IMR-90 (cell line): ENCODE measurements at regions not wholly inside any gene's neighbourhood (a gene's known extent, or its start where the extent isn't known, plus 50 kb on each side); places are given as distances from the start of the nearest gene placed in this dataset.

Experiments
- ATAC-seq: fragments of 200-7000 bp; cut with Tn5 transposase; 2 replicates; pipeline ENCODE4 v1.9.1; 2020; ENCODE audit warnings: low read depth, mild to moderate bottlenecking, moderate library complexity
- BruUV-seq: library from RNA; stranded (reverse); fragments of 400-500 nt; replicated peaks from 2 replicates; lab custom pipeline; 2021; lab: Mats Ljungman, UMichigan
- CTCF ChIA-PET: fragments of 300-600 bp; formaldehyde crosslinking; extraction: SDS; loops from one replicate; lab custom pipeline; 2021; ENCODE audit warnings: antibody characterized with exemption; lab: Yijun Ruan, JAX
- POLR2A ChIA-PET: fragments of 300-600 bp; sonication (Branson Sonifier 250); formaldehyde crosslinking; loops from one replicate; lab custom pipeline; 2022; ENCODE audit warnings: antibody characterized with exemption; ENCODE audit not compliant: unreplicated experiment; lab: Charles Lee
- DNase-seq: peaks from one replicate; pipeline ENCODE4 v3.0.0; 2013
- H2AFZ ChIP-seq: replicated peaks from 2 replicates; pipeline ENCODE3; 2013; ENCODE audit warnings: low read length, mild to moderate bottlenecking; ENCODE audit not compliant: poor library complexity
- H2AK5ac ChIP-seq: 2 replicates; pipeline ENCODE4 v1.6.1; 2013; ENCODE audit warnings: low read depth, low read length, inconsistent platforms
- H2AK9ac ChIP-seq: replicated peaks from 2 replicates; pipeline ENCODE3; 2013; ENCODE audit warnings: mild to moderate bottlenecking, low read depth, low read length, moderate library complexity; ENCODE audit not compliant: poor library complexity
- H2BK120ac ChIP-seq: 2 replicates; pipeline ENCODE4 v1.6.1; 2013; ENCODE audit warnings: low read depth, low read length, inconsistent platforms
- H2BK15ac ChIP-seq: 3 replicates; pipeline ENCODE4 v1.6.1; 2013; ENCODE audit warnings: low read depth, low read length, inconsistent platforms
- H2BK20ac ChIP-seq: 2 replicates; pipeline ENCODE4 v1.6.1; 2013; ENCODE audit warnings: low read depth, mild to moderate bottlenecking, inconsistent platforms, low read length, moderate library complexity
- H2BK5ac ChIP-seq: 2 replicates; pipeline ENCODE4 v1.6.1; 2013; ENCODE audit warnings: mild to moderate bottlenecking, low read depth, low read length, inconsistent platforms; ENCODE audit not compliant: poor library complexity, severe bottlenecking
- H3K14ac ChIP-seq: replicated peaks from 2 replicates; pipeline ENCODE4 v1.6.1; 2013; ENCODE audit warnings: low read depth, low read length, inconsistent platforms
- H3K18ac ChIP-seq: 2 replicates; pipeline ENCODE4 v1.6.1; 2013; ENCODE audit warnings: low read depth, low read length, control low read depth
- H3K23ac ChIP-seq: 2 replicates; pipeline ENCODE4 v1.6.1; 2013; ENCODE audit warnings: low read depth, low read length, inconsistent platforms
- H3K27ac ChIP-seq: 2 replicates; pipeline ENCODE4 v1.5.1; 2013; ENCODE audit warnings: mild to moderate bottlenecking, control low read depth, low read length; ENCODE audit not compliant: insufficient read depth
- H3K27me3 ChIP-seq: 2 replicates; pipeline ENCODE4 v1.6.1; 2013; ENCODE audit warnings: low read length; ENCODE audit not compliant: control insufficient read depth, insufficient read depth
- H3K36me3 ChIP-seq: 2 replicates; pipeline ENCODE4 v1.6.1; 2013; ENCODE audit warnings: low read length, mixed read lengths; ENCODE audit not compliant: control insufficient read depth, insufficient read depth
- H3K4ac ChIP-seq: 2 replicates; pipeline ENCODE4 v1.6.1; 2013; ENCODE audit warnings: low read depth, low read length, inconsistent platforms
- H3K4me1 ChIP-seq: 2 replicates; pipeline ENCODE4 v1.6.1; 2013; ENCODE audit warnings: low read length, mixed read lengths; ENCODE audit not compliant: control insufficient read depth, insufficient read depth
- H3K4me2 ChIP-seq: 2 replicates; pipeline ENCODE4 v1.6.1; 2013; ENCODE audit warnings: low read depth, mild to moderate bottlenecking, control low read depth, low read length, moderate library complexity
- H3K4me3 ChIP-seq: 2 replicates; pipeline ENCODE4 v1.5.1; 2013; ENCODE audit warnings: low read depth, mild to moderate bottlenecking, control low read depth, low read length, moderate library complexity; ENCODE audit not compliant: insufficient read depth
- H3K56ac ChIP-seq: 2 replicates; pipeline ENCODE4 v1.6.1; 2013; ENCODE audit warnings: low read length, inconsistent platforms; ENCODE audit not compliant: insufficient read depth; ENCODE audit errors: extremely low read depth
- H3K79me1 ChIP-seq, 2 experiments: 2 replicates each; pipeline ENCODE4 v1.6.1; 2013; ENCODE audit warnings: low read length in 2 of 2, inconsistent platforms in 1 of 2, low read depth in 1 of 2
- H3K9ac ChIP-seq: 2 replicates; pipeline ENCODE4 v1.6.1; 2013; ENCODE audit warnings: low read depth, low read length, control low read depth
- H3K9me1 ChIP-seq: 2 replicates; pipeline ENCODE4 v1.6.1; 2013; ENCODE audit warnings: low read length, inconsistent platforms; ENCODE audit not compliant: insufficient read depth
- H3K9me3 ChIP-seq: 2 replicates; pipeline ENCODE4 v1.6.1; 2013; ENCODE audit warnings: low read length; ENCODE audit not compliant: control insufficient read depth, insufficient read depth
- H4K20me1 ChIP-seq: 2 replicates; pipeline ENCODE4 v1.6.1; 2013; ENCODE audit warnings: low read length, inconsistent platforms; ENCODE audit not compliant: insufficient read depth
- H4K5ac ChIP-seq: 2 replicates; pipeline ENCODE4 v1.6.1; 2013; ENCODE audit warnings: mild to moderate bottlenecking, low read depth, low read length, control low read depth
- H4K8ac ChIP-seq, 2 experiments: 2 replicates each; pipeline ENCODE4 v1.6.1; 2013; ENCODE audit warnings: low read depth in 2 of 2, low read length in 2 of 2, control low read depth in 1 of 2, inconsistent platforms in 1 of 2
- H4K91ac ChIP-seq: 2 replicates; pipeline ENCODE4 v1.6.1; 2013; ENCODE audit warnings: low read depth, low read length, inconsistent platforms; ENCODE audit not compliant: insufficient read depth
- CEBPB ChIP-seq: IDR thresholded peaks from 2 replicates; pipeline ENCODE4 v1.6.1; 2012; ENCODE audit warnings: low read depth, low read length, improper control_type of control experiment
- CHD1 ChIP-seq: IDR thresholded peaks from 2 replicates; pipeline ENCODE4 v1.6.1; 2012; ENCODE audit warnings: low read depth, low read length, improper control_type of control experiment
- CTCF ChIP-seq: conservative IDR thresholded peaks from 2 replicates; pipeline ENCODE4 v1.5.1; 2012; ENCODE audit warnings: mild to moderate bottlenecking, low read depth, low read length, improper control_type of control experiment
- ELK1 ChIP-seq: fragments of 150-350 bp; IDR thresholded peaks from 2 replicates; pipeline ENCODE4 v1.6.1; 2016; ENCODE audit warnings: low read depth, mild to moderate bottlenecking, low read length, moderate library complexity, borderline replicate concordance
- FOS ChIP-seq: fragments of 150-350 bp; IDR thresholded peaks from 2 replicates; pipeline ENCODE4 v1.6.1; 2016; ENCODE audit warnings: low read depth, low read length
- MAFK ChIP-seq: IDR thresholded peaks from 2 replicates; pipeline ENCODE4 v1.6.1; 2012; ENCODE audit warnings: low read depth, low read length, improper control_type of control experiment
- MAZ ChIP-seq: IDR thresholded peaks from 2 replicates; pipeline ENCODE4 v1.6.1; 2012; ENCODE audit warnings: low read depth, mild to moderate bottlenecking, low read length, improper control_type of control experiment, moderate library complexity, borderline replicate concordance
- MXI1 ChIP-seq: IDR thresholded peaks from 2 replicates; pipeline ENCODE4 v1.6.1; 2012; ENCODE audit warnings: low read depth, mild to moderate bottlenecking, low read length, moderate library complexity, borderline replicate concordance
- NFE2L2 ChIP-seq: fragments of 150-350 bp; IDR thresholded peaks from 2 replicates; pipeline ENCODE4 v1.6.1; 2016; ENCODE audit warnings: low read depth, mild to moderate bottlenecking, low read length
- POLR2A ChIP-seq: IDR thresholded peaks from 2 replicates; pipeline ENCODE4 v1.6.1; 2012; ENCODE audit warnings: mild to moderate bottlenecking, low read depth, low read length
- RAD21 ChIP-seq: IDR thresholded peaks from 2 replicates; pipeline ENCODE4 v1.6.1; 2012; ENCODE audit warnings: low read length, improper control_type of control experiment
- RCOR1 ChIP-seq: IDR thresholded peaks from 2 replicates; pipeline ENCODE4 v1.6.1; 2012; ENCODE audit warnings: mild to moderate bottlenecking, low read length, improper control_type of control experiment; ENCODE audit not compliant: insufficient replicate concordance
- WGBS, 2 experiments: methylation state at CpG; one replicate each; pipeline versions ENCODE4 v1.1.5 to v1.1.7; 2013; ENCODE audit warnings: missing lambda C conversion rate in 2 of 2; ENCODE audit not compliant: insufficient read length in 1 of 2; ENCODE audit errors: extremely low coverage in 2 of 2; 5-methylcytosine and 5-hydroxymethylcytosine counted together
- dilution Hi-C: fragments of 300-500 bp; cut with HindIII; formaldehyde crosslinking; loops from one replicate; pipeline ENCODE4 v1.14.3; 2018; ENCODE audit warnings: low sequenced_read_pairs; ENCODE audit not compliant: unreplicated experiment
- in situ Hi-C: fragments of 300-500 bp; cut with MboI; formaldehyde crosslinking; loops from 3 replicates; pipeline ENCODE4 v1.14.3; 2019; ENCODE audit warnings: low sequenced_read_pairs, inconsistent platforms, mixed read lengths
- intact Hi-C: fragments of 100-400 bp; cut with micrococcal nuclease; formaldehyde crosslinking; loops from 2 replicates; pipeline ENCODE4 v1.10.0; 2022

- no peak overlapping the region for H3K4me2 ChIP-seq
- no peak overlapping the region for H3K18ac ChIP-seq
- no peak for ATAC-seq
- no peak overlapping the region for H3K4me3 ChIP-seq
- peaks cover 2% of the 10 kb centered on the region; the same call in 1 of the 2 replicates for H3K27me3 ChIP-seq
- H4K91ac ChIP-seq = no peak overlapping the region
- no peak overlapping the region for H2BK15ac ChIP-seq
- intact Hi-C loops (no loop called here), in situ Hi-C loops (no loop called here), dilution Hi-C loops (no loop called here)
- H3K56ac ChIP-seq = no peak overlapping the region
- no peak for DNase-seq
- no peaks in the 10 kb centered on the region for H3K9me1 ChIP-seq
- TF ChIP-seq RAD21 (no peak), CEBPB (no peak), MXI1 (no peak), NFE2L2 (no peak), RCOR1 (no peak), FOS (no peak), POLR2A (no peak), CHD1 (no peak), ELK1 (no peak), CTCF (no peak), MAFK (no peak), MAZ (no peak)
- ChIA-PET CTCF (no interaction called here), POLR2A (no interaction called here)
- no peak overlapping the region for H2AFZ ChIP-seq
- H3K27ac ChIP-seq = no peak overlapping the region
- H3K79me1 ChIP-seq = no peaks in the 10 kb centered on the region
- no peak overlapping the region for H2BK120ac ChIP-seq
- no TSS peak for BruUV-seq
- no peak overlapping the region for H3K14ac ChIP-seq
- no peak overlapping the region for H3K4ac ChIP-seq
- WGBS, 2 experiments = 50% methylated on average over 1 of the region's 4 CpGs; no CpG with 5 or more reads in 1 of the 2 experiments
- H4K20me1 ChIP-seq = no peaks in the 10 kb centered on the region
- H3K9ac ChIP-seq = no peak overlapping the region
- H2AK9ac ChIP-seq = no peak overlapping the region
- H4K5ac ChIP-seq = no peak overlapping the region
- no peak overlapping the region for H2BK5ac ChIP-seq
- no peaks in the 10 kb centered on the region for H3K9me3 ChIP-seq
- H4K8ac ChIP-seq = no peak overlapping the region
- no peak overlapping the region for H2AK5ac ChIP-seq
- H3K36me3 ChIP-seq = no peaks in the 10 kb centered on the region
- no peak overlapping the region for H2BK20ac ChIP-seq
- no peaks in the 10 kb centered on the region for H3K4me1 ChIP-seq
- H3K23ac ChIP-seq = no peak overlapping the region; the same call in 1 of the 2 replicates
Observed at GRCh38 chr15:34657469-34658127, 74.1 kb upstream of the GOLGA8B start.
